ENCODE measurements at regions not wholly inside any gene's neighbourhood (a gene's known extent, or its start where the extent isn't known, plus 50 kb on each side); places are given as distances from the start of the nearest gene placed in this dataset.
"Not testable (repeated sequence)": the region's sequence is repeated elsewhere in the genome, so short reads cannot be mapped to it uniquely, and the experiment has no call there.

GRCh38 chr3:118537454-118537853, 497.2 kb downstream of the IGSF11 start:
- no peak for TF ChIP-seq CTCF (IDR thresholded peaks at IDR 0.05)
- no peak overlapping the region for H3K4me3 ChIP-seq
- no peak overlapping the region for H3K27ac ChIP-seq
- no peak for DNase-seq (ENCODE audit: low spot score)

- DNase-seq (ENCODE audit: low spot score), result no peak
- Histone ChIP-seq H3K27ac (no peak overlapping the region), H3K4me3 (no peak overlapping the region)
- no peak for TF ChIP-seq CTCF (IDR thresholded peaks at IDR 0.05)
These were observed 496.5 kb downstream of the IGSF11 start for GRCh38 chr3:118538187-118538586.

- not testable (repeated sequence) for H3K4me3 ChIP-seq; H3K27ac ChIP-seq; DNase-seq (ENCODE audit: low spot score)
These were observed 494.7 kb downstream of the IGSF11 start for GRCh38 chr3:118539820-118540447.

GRCh38 chr3:118540448-118540821, 494.2 kb downstream of the IGSF11 start:
- H3K27ac ChIP-seq; DNase-seq (ENCODE audit: low spot score); H3K4me3 ChIP-seq: not testable (repeated sequence)

- DNase-seq (ENCODE audit: low spot score), result no peak
These were observed 493.8 kb downstream of the IGSF11 start for GRCh38 chr3:118540826-118541225.

GRCh38 chr3:118541796-118542195, 492.9 kb downstream of the IGSF11 start:
- Histone ChIP-seq H3K27ac (no peak overlapping the region), H3K4me3 (no peak overlapping the region)
- no peak for TF ChIP-seq CTCF (IDR thresholded peaks at IDR 0.05)
- DNase-seq (ENCODE audit: low spot score), result no peak

More at GRCh38 chr3:118540826-118541225, 493.8 kb downstream of the IGSF11 start:
- TF ChIP-seq CTCF (IDR thresholded peaks at IDR 0.05), result no peak
- H3K4me3 ChIP-seq, result no peak overlapping the region
- no peak overlapping the region for H3K27ac ChIP-seq

- Histone ChIP-seq H3K4me3 (no peak overlapping the region), H3K27ac (no peak overlapping the region)
- DNase-seq (ENCODE audit: low spot score), result no peak
- no peak for TF ChIP-seq CTCF (IDR thresholded peaks at IDR 0.05)
These were observed 490.8 kb downstream of the IGSF11 start for GRCh38 chr3:118543832-118544231.

GRCh38 chr3:118544458-118544857, 490.2 kb downstream of the IGSF11 start:
- no peak overlapping the region for H3K27ac ChIP-seq
- DNase-seq (ENCODE audit: low spot score), result no peak
- no peak for TF ChIP-seq CTCF (IDR thresholded peaks at IDR 0.05)
- H3K4me3 ChIP-seq, result no peak overlapping the region

Data from coronary artery (tissue), 2 donors.